22Rv1 (cell line): ENCODE measurements at regions not wholly inside any gene's neighbourhood (a gene's known extent, or its start where the extent isn't known, plus 50 kb on each side); places are given as distances from the start of the nearest gene placed in this dataset.

Experiments used
- H3K27ac ChIP-seq: fragments of 450-650 bp; 2 replicates; pipeline ENCODE4 v1.5.1; 2017
- ZFX ChIP-seq: fragments of 450-650 bp; IDR thresholded peaks from 2 replicates; pipeline ENCODE4 v1.6.1; 2017; ENCODE audit warnings: antibody characterized with exemption, borderline replicate concordance
- TF ChIP-seq, protein P1 (sequence below): fragments of 450-650 bp; IDR thresholded peaks from 2 replicates; pipeline ENCODE4 v1.5.1; 2017; ENCODE audit warnings: mild to moderate bottlenecking

DNA sequence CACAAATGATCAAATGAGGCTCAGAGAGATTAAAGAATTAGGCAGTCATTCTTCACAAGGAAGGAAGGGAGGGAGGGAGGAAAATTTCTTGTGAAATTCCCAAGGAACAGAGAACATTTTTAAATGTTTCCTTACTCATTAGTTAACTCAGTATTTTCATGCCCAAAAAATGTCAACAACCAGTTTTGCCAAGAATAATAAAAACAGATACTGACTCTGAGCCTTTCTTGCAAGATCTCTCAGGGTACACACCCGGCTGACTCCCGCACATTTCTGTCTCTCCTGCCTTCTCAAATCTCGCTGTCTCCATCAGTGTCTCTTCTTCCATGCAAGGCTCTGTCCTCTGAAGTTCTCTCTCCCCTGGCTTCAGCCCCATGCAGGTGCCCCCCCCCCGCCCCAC lies 265.9 kb downstream of the TJP1 start:
- TF ChIP-seq, protein P1, sequence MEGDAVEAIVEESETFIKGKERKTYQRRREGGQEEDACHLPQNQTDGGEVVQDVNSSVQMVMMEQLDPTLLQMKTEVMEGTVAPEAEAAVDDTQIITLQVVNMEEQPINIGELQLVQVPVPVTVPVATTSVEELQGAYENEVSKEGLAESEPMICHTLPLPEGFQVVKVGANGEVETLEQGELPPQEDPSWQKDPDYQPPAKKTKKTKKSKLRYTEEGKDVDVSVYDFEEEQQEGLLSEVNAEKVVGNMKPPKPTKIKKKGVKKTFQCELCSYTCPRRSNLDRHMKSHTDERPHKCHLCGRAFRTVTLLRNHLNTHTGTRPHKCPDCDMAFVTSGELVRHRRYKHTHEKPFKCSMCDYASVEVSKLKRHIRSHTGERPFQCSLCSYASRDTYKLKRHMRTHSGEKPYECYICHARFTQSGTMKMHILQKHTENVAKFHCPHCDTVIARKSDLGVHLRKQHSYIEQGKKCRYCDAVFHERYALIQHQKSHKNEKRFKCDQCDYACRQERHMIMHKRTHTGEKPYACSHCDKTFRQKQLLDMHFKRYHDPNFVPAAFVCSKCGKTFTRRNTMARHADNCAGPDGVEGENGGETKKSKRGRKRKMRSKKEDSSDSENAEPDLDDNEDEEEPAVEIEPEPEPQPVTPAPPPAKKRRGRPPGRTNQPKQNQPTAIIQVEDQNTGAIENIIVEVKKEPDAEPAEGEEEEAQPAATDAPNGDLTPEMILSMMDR = no peak
- no peak for TF ChIP-seq ZFX

DNA sequence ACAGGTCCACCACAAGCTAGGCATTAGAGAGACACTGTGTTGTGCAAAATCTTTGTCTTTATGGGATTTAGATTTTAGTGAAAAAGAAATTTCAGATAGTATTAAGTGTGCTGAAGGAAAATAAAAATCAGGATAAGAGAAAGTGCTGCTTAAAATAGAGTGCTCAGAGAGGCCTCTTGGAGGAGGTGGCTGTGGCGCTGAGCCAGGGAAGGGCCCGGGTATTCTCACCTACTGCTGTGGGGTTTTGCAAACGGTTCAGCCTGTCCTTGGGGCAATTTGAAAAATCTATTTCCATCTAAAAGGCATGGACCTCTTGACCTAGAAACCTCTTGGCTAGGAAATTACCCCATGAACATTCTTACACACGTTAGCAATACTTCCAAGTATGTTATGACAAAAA lies 267.7 kb downstream of the TJP1 start:
- H3K27ac ChIP-seq = no peak overlapping the region
- TF ChIP-seq, protein P1 = no peak
- no peak for TF ChIP-seq ZFX

More for the DNA sequence above, 265.9 kb downstream of the TJP1 start:
- no peak overlapping the region for H3K27ac ChIP-seq

DNA sequence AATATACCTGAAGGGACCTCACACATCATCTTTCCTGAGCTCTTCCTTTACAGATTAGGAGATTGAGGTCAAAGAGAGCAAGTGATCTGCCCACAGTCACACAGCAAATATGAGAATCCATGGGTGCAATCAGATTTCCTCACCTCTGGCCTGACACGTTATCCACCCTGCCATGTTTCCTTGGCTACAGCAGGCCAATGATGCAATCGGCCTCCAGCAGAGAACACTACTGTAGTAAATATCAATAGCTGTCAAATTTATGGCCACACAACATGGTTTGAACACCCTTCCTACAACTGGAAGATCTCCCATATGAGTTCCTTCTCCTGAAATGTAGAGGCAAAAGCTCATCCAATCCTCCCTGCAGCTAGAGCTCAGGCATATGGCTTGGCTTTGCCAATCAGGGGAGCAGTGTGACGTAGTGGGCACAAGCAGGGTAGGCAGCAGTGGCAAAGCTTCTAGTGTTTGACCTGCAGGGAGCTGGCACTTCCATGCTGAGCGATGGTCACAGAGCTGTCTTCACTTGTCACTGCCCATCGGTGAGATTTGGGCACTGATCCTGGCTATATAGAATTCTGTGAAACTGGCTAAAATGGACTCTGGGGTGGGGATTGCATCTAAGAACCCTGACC lies 271.3 kb downstream of the TJP1 start:
- H3K27ac ChIP-seq = no peak overlapping the region
- TF ChIP-seq, protein P1 = no peak
- TF ChIP-seq ZFX = no peak

DNA sequence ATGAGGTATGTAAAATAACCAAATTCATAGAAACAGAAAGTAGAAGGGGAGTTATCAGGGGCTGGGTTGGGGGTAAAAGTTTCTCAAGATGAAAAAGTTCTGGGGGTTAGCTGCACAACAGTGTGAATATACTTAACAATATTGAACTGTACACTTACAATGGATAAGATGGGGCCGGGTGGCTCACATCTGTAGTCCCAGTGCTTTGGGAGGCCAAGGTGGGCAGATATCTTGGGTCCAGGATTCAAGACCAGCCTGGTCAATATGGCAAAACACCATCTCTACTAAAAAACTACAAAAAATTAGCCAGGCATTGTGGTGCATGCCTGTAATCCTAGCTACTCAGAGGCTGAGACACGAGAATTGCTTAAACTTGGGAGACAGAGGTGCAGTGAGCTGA lies 274.3 kb downstream of the TJP1 start:
- H3K27ac ChIP-seq = no peak overlapping the region
- no peak for TF ChIP-seq ZFX
- TF ChIP-seq, protein P1 = no peak

DNA sequence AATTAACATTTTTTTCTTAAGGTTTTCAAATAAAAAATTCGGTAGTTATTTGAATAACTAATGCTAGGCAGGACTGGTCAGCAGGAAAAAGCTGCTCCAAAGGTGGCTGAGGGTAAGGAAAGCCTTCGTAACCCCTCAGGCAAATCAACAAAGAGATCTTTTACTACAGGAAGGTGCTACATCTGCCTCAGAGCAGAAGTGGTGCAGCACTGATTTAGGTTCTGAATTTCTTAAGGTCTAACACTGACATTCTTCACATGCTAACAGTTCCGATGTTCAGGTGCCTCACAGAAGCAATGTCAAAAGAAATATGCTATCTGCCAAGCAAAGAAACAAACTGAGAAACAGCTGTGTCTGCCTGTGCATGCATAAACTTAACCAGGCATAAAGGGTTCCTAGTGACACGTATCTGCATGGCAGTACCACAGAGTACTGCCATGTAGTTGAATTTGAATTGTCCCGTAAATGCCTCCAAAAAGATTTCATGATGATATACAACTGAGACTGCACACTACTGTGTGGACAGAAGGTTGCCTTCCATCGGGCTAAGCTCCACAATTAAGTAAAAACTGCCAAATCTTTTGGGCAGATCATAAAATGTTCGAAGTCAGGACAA lies 275.0 kb upstream of the NSMCE3 start:
- TF ChIP-seq, protein P1 = no peak
- TF ChIP-seq ZFX = no peak
- no peak overlapping the region for H3K27ac ChIP-seq

DNA sequence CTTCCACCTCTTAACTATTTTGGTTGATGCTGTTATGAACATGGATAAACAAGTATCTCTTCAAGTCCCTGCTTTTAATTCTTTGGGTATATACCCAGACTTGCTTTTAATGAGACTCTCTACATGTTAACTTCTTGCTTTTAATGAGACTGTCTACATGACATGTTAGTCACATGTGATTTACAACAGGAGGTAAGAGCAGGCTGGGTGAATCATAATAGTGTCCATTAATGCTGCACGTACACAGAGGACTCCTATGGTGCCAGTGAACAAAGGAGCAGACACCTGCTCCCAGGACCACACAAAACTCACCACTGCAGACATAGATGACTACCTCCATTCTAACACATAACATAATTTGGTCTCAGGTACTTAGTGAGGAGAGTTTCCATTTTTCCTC lies 273.4 kb upstream of the NSMCE3 start:
- H3K27ac ChIP-seq = no peak overlapping the region
- TF ChIP-seq ZFX = no peak
- TF ChIP-seq, protein P1 = no peak

DNA sequence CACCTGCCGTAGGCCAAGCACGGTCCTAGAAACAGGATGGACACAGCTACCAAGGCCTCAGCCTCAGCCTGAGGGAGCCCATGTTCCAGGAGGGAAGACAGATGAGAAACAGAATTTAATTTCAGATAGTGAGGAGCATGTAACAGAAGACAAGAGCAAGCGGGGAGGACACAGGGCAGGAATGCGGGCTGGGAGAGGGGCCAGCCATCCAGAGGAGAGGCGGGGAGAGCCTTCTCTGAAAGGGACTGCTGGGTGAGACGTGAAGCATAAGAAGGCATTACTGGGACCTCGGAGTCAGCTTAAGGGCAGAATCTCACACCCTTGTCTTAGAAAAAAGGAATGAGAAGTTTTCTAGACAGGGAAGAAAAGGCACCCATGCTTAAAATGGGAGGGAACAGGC lies 271.7 kb upstream of the NSMCE3 start:
- H3K27ac ChIP-seq = no peak overlapping the region
- TF ChIP-seq, protein P1 = no peak
- TF ChIP-seq ZFX = no peak
